22Rv1 (cell line): ENCODE measurements at regions not wholly inside any gene's neighbourhood (a gene's known extent, or its start where the extent isn't known, plus 50 kb on each side); places are given as distances from the start of the nearest gene placed in this dataset.

Experiments
- CTCF ChIP-seq: fragments of 450-650 bp; IDR thresholded peaks from 2 replicates; pipeline ENCODE4 v1.5.1; 2017; ENCODE audit warnings: mild to moderate bottlenecking
- ZFX ChIP-seq: fragments of 450-650 bp; IDR thresholded peaks from 2 replicates; pipeline ENCODE4 v1.6.1; 2017; ENCODE audit warnings: antibody characterized with exemption, borderline replicate concordance

- TF ChIP-seq CTCF (no peak), ZFX (no peak)
These were observed 1420.3 kb downstream of the UQCRFS1 start for GRCh38 chr19:27792576-27793127.
